ENCODE measurements at regions not wholly inside any gene's neighbourhood (a gene's known extent, or its start where the extent isn't known, plus 50 kb on each side); places are given as distances from the start of the nearest gene placed in this dataset.
A peak's percentile ranks its signal among the peaks of the same experiment; 100 is the strongest.

GRCh38 chr5:126137891-126138280, 285.3 kb upstream of the GRAMD2B start:
- TF ChIP-seq GATA3 (IDR thresholded peaks at IDR 0.05; ENCODE audit: low read depth, low read length): no peak
- peak; percentile 33; the same call in 1 of the 2 replicates for TF ChIP-seq GATA2 (IDR thresholded peaks at IDR 0.05; ENCODE audit: low read depth, low read length)

All from SH-SY5Y (cell line).